ENCODE measurements at regions not wholly inside any gene's neighbourhood (a gene's known extent, or its start where the extent isn't known, plus 50 kb on each side); places are given as distances from the start of the nearest gene placed in this dataset.

DNA sequence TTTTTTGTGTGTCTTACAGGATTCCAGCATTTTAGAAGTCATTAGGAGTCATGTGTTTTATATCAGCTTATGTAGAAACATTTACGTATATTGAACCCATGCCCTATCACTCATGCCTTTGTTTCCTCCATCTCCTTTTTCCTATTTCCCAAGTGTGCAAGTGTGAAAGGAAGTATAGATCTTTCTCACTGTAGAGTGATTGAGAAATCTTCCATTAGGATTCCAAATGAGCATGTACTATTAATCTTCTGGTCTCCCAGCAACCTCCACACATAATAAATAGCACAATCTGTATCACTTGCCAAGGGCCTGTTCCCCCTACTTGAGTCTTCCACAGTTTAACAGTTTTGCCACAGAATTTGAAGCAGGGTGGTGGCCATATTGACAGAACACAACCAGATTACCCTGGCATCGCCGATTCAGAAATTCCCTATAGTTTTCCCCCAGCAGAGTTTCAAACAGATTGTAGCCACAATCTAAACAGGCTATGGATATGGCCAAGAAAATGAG is 1052.8 kb downstream of the TTLL7 start:
- no peak for DNase-seq (ENCODE audit: low read depth)

DNA sequence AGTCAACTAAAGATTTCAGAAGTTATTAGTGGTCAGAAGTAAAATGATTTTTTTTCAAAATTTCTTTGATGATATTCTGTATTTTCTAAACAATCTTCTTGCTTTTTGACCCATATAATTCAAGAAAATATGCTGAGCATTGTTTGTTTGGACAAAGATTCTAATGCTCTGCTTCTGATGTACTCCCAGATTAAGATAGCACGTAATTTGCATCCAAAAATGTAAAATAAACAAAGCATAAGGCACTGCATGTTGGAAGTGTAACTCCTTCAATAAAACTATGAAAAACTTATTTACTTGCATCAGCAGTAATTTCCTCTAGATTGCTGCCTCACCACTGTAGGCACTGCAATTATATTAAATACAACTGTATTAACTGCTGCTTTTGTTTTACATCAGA is 1054.1 kb downstream of the TTLL7 start:
- no peak for DNase-seq (ENCODE audit: low read depth)

DNA sequence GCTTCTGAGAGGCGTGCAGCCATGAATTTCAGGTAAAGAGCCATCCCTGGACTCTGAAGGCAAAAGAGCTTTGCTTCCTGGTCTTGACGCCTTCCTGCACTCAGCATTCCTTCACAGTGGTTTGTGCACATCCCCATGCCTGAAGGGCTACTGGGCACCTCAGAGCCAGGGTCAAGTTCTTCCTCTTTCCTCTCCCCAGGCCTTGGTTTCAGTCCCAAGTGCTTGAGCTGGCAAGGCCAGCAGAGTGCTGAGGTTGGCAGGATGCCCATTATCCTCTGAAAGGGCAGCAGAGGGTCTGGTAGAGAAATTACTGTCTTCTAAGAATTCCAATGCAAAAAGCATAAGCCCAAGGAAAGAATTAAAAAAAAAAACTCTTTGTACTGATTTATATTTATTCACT is 1064.9 kb downstream of the TTLL7 start:
- DNase-seq (ENCODE audit: low read depth) = no peak

DNA sequence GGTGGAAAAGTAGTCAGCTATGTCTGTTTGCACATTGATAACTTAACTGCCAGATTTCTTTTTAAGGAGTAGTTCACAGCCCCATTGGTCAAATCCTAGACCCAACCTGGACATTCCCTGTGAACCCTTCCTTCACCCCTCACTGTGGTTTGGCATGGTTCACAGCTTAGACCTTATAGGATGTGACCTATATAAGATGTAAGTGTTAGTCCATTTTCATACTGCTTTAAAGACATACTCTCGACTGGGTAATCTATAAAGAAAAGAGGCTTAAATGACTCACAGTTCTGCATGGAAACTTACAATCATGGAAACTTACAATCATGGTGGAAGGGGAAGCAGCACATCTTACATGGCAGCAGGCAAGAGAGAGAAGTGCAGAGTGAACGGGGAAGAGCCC is 1066.2 kb downstream of the TTLL7 start:
- no peak for DNase-seq (ENCODE audit: low read depth)

DNA sequence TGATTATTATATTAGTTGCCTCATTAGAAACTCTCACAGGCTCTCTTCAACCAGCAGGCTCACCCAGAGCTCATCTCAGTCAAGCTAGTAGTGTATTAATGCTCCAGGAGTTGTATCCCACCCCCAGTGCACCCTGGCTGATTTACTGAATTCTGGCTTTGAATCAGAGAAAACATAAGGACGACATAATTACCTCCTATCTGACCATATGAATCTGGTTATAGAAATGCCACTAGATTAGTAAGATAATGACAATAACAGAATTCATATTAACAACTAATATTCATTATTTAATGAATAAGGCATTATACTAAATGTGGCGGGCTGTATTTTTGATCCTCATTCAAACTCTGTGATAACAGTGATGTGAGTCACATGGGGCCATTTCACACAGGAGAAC is 1066.7 kb downstream of the TTLL7 start:
- no peak for DNase-seq (ENCODE audit: low read depth)

DNA sequence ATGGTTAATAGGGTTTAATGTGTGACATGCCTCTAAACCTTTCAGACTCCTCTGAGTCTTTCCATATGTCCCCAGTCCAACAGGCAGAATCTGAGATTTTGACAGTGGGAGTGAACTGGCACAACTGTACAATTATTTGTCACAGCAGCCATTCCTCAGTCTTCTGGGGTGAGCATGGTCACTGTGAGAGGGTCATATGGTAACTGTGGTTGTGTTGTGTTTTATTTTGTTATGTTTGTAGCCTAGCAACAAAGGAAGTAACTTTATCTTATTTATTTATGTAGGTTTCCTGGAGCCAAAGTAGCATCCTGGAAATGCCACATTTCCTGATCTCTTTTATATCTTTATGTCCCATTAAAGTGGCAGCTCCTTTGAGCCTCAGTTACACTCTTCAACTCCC is 1067.9 kb downstream of the TTLL7 start:
- no peak for DNase-seq (ENCODE audit: low read depth)

DNA sequence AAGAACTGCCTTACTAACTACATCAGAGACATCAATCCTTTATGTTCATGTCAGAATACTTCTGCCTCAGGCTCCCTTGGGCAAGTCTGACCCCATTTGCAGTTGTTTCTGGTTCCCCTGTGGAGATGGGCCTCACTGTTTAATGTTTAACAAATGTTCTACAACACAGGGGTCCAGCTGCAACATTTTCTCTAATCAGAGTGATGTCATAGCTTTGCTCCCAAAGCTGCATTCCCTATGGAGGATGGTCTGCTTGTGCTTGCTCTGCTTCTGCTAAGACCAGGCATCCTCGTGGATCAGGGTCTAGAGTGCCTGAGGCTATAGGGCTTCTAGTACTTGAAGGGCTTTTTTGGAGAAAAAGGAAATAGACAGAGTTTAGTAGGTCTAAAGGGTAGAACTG is 1071.2 kb downstream of the TTLL7 start:
- DNase-seq (ENCODE audit: low read depth) = no peak

DNA sequence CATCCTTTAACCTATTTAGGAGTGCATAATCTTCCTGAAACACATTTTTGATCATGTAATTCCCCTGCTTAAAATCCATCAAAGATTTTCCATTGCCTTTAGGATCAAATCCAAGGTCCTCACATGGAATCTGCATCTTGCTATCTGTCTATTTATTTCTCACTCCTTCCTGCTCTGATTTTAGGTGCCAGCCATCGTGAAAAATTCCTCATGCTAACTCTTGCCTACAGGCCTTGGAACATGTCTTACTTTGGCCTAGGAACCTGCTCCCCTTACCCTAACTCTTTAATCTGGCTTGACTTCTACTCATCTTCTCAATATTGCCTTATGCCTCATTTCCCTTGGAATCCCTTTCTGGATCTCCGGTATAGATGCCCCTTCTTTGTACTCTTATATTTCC is 1074.3 kb downstream of the TTLL7 start:
- DNase-seq (ENCODE audit: low read depth) = no peak

DNA sequence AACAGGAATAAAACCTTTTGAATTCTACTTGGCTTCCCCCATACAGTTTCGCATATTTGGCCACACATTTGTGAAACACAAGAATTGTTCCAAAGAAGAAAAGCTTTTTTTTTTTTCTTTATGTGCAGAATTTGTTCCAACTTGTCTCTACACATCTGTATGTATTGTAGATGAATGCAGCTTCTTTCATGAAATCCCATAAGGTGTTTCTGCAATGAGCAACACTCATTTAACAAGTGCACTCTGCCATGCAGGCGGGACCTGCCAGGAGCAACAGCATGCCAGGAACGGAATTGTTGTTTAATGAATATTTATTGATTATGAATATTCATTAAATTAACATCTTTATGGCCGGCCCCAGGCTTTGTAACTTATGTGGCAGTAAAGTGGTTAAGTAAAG is 1075.0 kb downstream of the TTLL7 start:
- no peak for DNase-seq (ENCODE audit: low read depth)

DNA sequence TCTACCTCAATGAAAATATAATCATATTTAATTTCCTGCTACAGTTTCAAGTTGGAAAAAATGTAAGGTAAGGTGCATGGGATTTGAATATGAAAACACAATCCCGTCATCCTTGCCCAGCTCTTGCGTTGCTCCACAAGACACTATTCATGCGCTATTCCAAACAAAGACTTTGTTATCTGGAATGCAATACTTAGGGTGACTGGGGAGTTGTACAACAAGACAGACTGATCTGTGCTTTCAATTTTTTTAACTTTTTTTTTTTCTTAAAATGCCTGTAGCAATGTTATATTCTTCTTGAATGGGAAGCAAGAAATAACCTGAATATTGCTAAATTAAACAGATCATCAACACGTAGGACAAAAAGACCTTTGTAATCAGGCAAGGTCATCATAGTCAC is 1077.2 kb downstream of the TTLL7 start:
- DNase-seq (ENCODE audit: low read depth) = no peak

DNA sequence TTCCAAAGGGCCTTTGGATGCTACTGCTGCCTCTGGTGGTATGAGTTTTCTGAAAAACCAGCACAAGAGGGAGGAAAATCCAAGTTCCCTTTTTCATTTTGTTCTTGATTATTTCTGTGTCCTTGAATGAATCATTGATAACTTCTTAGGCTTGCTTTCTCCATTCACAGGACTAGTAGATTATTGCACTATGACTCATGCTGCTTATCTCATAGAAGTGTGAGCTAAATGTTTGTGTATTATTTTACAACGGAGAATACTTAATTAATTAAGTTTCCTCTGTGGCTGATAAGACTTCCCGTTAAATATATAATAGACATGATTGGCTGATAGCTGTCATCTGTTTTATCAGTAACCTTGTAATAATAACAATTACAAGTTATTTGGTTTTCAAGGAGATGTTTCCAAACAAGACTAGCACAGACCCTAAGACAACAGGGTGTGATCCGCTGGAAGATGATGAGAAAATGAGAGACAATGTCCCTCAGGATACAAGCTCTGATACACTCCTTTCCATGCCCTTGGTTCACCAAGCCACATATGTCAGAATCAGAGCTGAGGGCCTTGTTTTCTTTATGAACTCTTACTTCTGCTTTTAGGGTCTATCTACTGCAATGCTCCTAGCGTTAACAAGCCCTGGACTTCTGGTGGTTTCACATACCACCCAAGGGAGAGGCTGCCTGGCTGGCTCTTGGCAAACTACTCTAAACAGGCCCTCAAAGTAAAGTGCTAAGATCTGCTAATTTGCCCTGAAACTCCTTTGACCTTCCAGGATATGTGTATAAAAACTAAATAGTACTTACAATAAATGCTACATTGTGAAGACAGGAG is 1078.3 kb downstream of the TTLL7 start:
- no peak for DNase-seq (ENCODE audit: low read depth)

DNA sequence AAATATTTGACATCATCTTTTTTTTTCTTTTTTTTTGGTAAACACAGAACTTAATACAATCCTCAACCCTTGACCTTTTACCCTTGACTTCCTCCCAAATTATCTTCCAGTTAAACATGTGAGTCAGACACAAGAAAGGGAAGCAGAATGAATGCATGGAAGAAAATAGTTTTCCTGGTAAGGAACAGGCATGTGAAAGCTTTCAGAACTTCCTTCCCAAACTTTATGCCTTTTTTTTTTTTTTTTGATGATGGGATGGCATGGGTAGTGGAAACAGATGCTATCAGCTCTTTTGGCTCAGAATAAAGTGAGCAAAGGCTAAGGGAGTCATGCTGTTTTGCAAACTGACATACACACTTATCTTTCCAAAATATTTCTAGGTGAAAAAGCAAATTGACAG is 1079.1 kb downstream of the TTLL7 start:
- DNase-seq (ENCODE audit: low read depth) = no peak

DNA sequence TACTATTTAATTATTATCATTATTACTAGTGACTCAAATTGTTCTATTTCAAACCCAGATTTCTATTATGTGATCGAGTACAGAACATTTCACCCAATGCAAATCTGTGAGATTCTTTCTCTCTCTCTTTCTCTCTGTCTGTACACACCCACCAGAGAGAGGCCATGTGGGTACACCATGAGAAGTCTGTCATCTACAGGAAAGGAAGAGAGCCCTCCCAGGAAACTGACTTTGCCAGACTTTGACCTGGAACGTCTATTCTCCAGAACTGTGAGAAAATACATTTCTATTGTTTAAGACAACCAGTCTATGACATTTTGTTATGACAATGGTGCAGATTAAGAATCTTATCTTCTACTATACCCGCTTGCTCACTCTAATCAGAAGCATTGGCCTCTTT is 1091.6 kb downstream of the TTLL7 start:
- DNase-seq (ENCODE audit: low read depth) = no peak

DNA sequence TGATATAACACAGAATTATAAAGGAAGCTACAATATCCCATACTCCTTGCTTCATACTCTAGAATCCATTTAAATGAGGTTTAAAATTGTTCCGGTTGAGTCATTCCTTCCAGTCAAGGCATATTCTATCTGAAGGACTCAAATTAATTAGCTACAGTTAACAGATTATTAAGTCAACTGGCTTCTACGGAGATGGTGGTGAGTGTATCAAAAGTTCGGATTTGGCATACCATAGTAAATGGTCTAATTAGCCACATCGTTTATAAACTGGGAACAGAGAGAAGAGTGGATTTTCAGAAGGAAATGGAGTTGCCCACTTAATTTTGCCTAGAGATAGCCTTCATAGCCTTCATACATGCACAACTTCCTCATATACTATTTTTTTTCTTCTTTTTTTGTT is 1095.3 kb downstream of the TTLL7 start:
- no peak for DNase-seq (ENCODE audit: low read depth)

DNA sequence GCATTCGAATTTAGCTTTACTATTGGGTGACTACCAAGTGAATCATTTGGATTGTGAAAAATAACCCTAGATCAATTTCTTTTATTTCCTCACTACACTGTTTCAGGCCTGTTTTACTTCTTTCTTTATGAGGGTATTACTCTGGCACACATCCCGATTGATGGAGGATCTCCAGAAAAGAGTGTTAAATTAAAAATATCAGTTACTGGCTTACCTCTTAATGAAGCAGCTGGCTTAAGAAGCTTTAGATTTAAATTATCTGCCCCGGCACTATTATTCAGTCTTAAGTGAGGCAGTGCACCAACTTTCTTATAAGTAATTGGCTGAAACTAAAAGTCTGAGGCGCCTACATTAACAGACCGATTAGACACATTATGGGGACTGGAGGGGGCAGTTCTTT is 1097.4 kb downstream of the TTLL7 start:
- DNase-seq (ENCODE audit: low read depth) = no peak

DNA sequence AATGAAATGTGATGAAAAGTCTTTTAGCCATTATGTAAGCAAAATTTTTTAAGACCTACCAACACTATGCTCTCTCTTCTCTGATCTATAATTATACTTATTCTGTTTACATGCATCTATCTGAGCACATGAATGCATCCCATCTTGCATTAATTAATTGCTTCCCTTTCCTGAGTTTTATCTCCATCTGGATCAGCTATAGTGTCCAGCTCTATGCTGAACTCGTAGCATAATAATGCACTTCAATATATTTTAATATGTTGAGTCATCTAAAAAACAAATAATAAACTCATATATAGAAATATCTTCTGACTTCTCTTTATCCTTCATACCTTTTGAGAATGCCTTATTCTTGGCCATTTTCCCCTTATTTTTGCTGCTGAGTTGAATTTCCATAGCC is 1097.8 kb downstream of the TTLL7 start:
- no peak for DNase-seq (ENCODE audit: low read depth)

DNA sequence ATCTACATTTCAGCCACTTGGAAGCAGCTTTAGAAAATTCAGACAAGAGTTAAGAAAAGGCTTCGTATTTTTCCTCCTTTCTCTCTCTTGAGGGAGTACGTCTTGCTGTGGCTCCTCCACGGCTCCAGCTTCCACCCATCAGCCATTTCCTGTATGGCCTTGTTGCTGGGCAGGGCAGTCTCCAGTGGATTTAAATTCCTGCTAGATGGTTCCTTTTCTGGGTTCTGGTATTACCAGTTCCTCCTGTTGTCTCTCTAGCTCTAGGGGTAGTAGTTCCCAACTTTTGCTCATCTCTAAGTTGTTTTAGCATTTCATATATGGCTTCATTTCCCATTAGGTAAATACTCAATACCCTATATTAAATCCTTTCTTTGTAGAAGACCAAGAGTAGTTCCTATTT is 1098.3 kb downstream of the ADGRL2 start:
- DNase-seq (ENCODE audit: low read depth) = no peak

DNA sequence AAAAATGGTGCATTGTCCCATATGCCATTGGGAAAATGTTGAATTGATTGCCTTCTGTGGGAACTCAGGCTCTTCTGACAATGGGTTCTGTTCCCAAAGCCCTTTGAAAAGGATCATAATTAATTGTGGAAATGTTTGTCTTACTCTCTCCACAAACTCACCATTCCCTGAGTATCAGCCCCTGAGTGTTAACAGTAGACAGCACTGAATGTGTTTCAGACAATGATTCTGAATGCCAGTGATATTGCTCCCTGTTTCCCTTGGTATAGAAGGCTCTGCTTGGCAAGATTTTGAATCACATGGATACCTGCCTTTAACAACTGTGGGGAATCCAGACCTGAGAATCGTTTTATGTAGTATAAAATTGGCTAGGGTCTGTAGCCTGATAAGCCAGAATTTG is 1096.8 kb downstream of the ADGRL2 start:
- no peak for DNase-seq (ENCODE audit: low read depth)

DNA sequence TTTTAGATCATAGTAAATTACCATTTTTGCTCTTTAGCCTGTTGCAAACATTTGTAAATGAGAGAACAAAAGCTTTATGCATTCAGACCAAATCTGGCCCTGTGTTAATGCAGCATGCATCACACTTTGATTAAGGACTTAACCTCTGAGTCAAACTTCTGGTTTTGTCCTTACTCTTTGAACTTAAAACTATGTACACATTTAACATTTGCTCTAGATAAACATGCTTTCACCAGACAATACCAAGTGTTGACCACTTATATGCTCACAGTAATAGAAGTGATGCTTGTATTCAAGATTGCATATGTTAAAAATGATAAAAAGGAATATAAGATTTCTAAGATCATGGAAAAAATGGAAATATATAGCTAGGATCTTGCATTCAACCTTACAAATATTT is 1095.3 kb downstream of the ADGRL2 start:
- DNase-seq (ENCODE audit: low read depth) = no peak

DNA sequence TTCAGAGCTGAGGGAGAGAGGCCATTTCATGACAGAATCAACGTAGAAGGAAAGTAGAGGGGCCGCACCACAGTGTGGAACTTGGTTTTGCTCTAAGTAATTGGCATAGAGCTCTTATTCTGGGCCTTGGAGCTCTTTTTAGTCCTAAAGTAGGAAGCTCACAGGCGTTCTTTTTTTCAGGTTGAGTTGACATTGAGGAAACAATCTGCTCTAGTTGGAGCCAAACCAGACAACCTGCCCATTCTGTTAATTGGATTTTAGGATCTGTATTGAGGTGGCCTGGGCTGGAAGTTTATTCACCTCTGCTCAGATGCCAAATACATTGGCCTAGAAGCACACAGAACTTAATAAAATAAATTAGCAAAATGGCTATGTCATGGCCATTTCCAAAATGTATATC is 1093.9 kb downstream of the ADGRL2 start:
- no peak for DNase-seq (ENCODE audit: low read depth)

DNA sequence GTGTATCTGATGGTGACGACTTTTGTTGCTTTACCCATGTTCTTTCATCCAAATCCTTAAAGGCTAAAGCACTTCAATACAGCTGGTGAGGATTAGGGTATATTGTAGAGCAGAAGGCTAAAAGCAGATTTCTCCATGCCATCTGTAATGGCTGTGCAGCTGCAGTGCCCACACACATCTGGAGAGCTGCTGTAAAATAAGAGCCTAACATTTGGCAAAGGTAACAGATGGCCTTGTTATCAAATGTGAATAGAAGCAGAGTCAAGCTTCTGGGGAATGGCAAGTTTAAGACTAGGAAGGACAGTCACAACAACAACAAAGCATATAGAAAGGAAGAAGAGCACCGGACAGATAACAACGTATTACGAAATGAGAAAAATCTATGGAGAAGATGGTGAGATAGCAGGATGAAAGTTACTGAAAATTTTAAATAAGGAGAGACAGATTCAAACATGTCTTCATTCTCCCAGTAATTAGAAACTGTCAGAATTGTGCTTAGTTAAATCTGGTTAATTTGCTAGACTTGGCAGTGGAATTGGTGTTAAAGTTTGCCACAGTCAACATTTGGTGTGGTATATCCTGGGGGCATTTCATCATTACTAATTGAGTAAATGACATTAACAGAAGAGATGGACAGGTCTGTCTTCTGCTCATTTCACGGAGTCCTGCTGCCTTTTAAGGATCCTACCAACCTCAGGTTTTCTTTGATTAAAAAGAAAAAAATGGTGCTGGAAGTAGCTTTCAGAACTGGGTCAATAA is 1093.2 kb downstream of the ADGRL2 start:
- no peak for DNase-seq (ENCODE audit: low read depth)

DNA sequence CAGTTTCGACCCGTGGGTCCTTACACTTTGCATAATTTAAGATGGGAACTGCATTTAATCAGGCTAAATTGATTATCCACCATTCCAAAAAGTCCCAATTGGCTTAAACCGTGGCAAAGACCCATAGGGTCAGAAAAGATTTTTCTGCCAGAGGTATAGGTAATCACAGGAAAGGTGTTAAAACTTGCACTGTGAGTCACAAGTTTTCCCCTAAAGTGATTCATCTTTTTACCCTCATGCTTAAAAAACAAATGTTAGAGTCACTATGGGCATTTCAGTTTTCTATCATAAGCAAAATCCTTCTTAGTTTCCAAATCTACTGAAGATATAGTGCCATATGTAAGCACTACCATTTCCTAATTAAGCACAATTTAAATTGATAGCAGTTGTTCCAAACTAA is 1079.8 kb downstream of the ADGRL2 start:
- DNase-seq (ENCODE audit: low read depth) = no peak

DNA sequence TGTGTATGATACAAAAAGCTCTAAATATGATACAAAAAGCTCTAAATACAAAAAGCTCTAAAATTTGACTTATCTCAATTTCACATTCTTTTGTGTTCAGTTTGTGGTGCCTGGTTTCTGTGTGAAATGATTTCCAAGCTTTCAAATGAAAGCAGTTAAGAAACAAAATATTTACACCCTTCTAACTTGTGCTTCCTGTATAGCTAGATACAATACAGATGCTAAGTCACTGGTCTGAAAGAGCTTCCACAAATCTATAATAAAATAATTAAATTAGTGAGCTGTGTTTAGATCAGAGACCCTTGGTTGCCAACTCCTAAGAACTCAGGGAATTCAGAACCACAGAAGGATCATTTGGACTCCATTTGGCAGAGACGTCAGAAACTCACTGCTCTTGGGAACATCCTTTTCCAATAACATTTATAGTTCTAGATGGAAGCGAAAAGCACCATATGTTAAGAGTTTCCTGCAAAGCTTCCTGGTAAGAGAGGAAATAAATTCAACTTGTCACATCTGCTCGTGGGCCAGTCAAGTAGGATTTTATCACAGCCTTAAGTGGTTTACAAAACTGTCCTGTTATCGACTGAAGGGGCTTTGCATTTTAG is 1079.1 kb downstream of the ADGRL2 start:
- no peak for DNase-seq (ENCODE audit: low read depth)

Data from CMK (cell line).